DOHH2 (cell line): ENCODE measurements at regions not wholly inside any gene's neighbourhood (a gene's known extent, or its start where the extent isn't known, plus 50 kb on each side); places are given as distances from the start of the nearest gene placed in this dataset.

ENCODE experiments used
- H3F3A ChIP-seq: fragments of 200-600 bp; sonication (generic), shearing (Covaris generic); 2 replicates; pipeline ENCODE4 v1.6.0; 2016; ENCODE audit warnings: antibody characterized with exemption, mild to moderate bottlenecking; ENCODE audit not compliant: control insufficient read depth, insufficient read depth
- H3K27ac ChIP-seq: fragments of 200-600 bp; sonication (generic); 2 replicates; pipeline ENCODE4 v1.5.1; 2014; ENCODE audit warnings: low read depth, mild to moderate bottlenecking, low read length, moderate library complexity
- H3K27me3 ChIP-seq: fragments of 200-600 bp; sonication (generic); 2 replicates; pipeline ENCODE4 v1.6.1; 2014; ENCODE audit warnings: mild to moderate bottlenecking, low read length, mixed read lengths; ENCODE audit not compliant: control insufficient read depth
- H3K36me3 ChIP-seq: fragments of 200-600 bp; sonication (generic); 2 replicates; pipeline ENCODE4 v1.6.1; 2014; ENCODE audit warnings: mild to moderate bottlenecking, low read length, moderate library complexity, mixed read lengths; ENCODE audit not compliant: control insufficient read depth
- H3K4me1 ChIP-seq: fragments of 200-600 bp; sonication (generic); 2 replicates; pipeline ENCODE4 v1.6.1; 2014; ENCODE audit warnings: mild to moderate bottlenecking, low read length, mixed read lengths; ENCODE audit not compliant: control insufficient read depth
- H3K4me2 ChIP-seq: fragments of 200-600 bp; sonication (generic); 2 replicates; pipeline ENCODE4 v1.6.0; 2014; ENCODE audit warnings: mild to moderate bottlenecking, low read length, moderate library complexity
- H3K4me3 ChIP-seq: fragments of 200-600 bp; sonication (generic); 2 replicates; pipeline ENCODE4 v1.5.1; 2014; ENCODE audit warnings: mild to moderate bottlenecking, low read length, mixed read lengths
- H3K79me2 ChIP-seq: fragments of 200-600 bp; sonication (generic); 2 replicates; pipeline ENCODE4 v1.6.1; 2014; ENCODE audit warnings: mild to moderate bottlenecking, low read length, mixed read lengths; ENCODE audit not compliant: control insufficient read depth
- H3K9me2 ChIP-seq: fragments of 200-600 bp; sonication (generic); replicated peaks from 2 replicates; pipeline ENCODE4 v1.6.1; 2014; ENCODE audit warnings: mild to moderate bottlenecking, low read length, mixed read lengths; ENCODE audit not compliant: control insufficient read depth
- H3K9me3 ChIP-seq: fragments of 200-600 bp; sonication (generic); 2 replicates; pipeline ENCODE4 v1.6.1; 2014; ENCODE audit warnings: antibody characterized with exemption, low read length, mixed read lengths; ENCODE audit not compliant: control insufficient read depth, insufficient read depth
- H4K20me1 ChIP-seq: fragments of 200-600 bp; sonication (generic); 2 replicates; pipeline ENCODE4 v1.6.0; 2014; ENCODE audit warnings: low read depth, mild to moderate bottlenecking, antibody characterized with exemption, low read length, moderate library complexity; ENCODE audit not compliant: control insufficient read depth, insufficient read depth
- EZH2phosphoT487 ChIP-seq: fragments of 200-600 bp; sonication (generic); IDR thresholded peaks from 2 replicates; pipeline ENCODE4 v1.6.1; 2017; ENCODE audit warnings: borderline replicate concordance, mild to moderate bottlenecking, antibody characterized with exemption, low read length, moderate library complexity, mixed read lengths
- TF ChIP-seq, protein P1 (sequence below): fragments of 200-600 bp; sonication (generic); IDR thresholded peaks from one replicate; pipeline ENCODE4 v1.5.1; 2014; ENCODE audit warnings: antibody characterized with exemption, mild to moderate bottlenecking, low read depth, low read length; ENCODE audit not compliant: poor library complexity, severe bottlenecking

DNA sequence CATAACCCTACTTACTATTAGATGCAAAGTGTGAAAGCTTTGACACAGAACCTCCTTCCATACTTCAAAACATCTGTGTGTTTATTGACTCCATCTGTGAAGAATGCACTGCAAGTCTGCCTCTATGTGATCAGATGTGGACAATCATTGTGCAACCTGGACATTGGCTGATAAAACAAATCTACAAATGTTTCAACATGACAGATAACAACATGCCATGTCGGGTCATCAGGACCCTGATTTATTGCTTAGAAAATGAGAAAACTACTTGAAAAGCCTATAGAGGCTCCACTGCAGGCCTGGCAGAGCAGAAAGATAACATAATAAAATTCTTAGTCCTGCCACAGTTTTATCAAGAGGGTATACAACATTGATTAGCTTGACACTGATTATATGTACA is 1286.4 kb downstream of the GRIK2 start:
- no peak for TF ChIP-seq EZH2phosphoT487
- TF ChIP-seq, protein P1, sequence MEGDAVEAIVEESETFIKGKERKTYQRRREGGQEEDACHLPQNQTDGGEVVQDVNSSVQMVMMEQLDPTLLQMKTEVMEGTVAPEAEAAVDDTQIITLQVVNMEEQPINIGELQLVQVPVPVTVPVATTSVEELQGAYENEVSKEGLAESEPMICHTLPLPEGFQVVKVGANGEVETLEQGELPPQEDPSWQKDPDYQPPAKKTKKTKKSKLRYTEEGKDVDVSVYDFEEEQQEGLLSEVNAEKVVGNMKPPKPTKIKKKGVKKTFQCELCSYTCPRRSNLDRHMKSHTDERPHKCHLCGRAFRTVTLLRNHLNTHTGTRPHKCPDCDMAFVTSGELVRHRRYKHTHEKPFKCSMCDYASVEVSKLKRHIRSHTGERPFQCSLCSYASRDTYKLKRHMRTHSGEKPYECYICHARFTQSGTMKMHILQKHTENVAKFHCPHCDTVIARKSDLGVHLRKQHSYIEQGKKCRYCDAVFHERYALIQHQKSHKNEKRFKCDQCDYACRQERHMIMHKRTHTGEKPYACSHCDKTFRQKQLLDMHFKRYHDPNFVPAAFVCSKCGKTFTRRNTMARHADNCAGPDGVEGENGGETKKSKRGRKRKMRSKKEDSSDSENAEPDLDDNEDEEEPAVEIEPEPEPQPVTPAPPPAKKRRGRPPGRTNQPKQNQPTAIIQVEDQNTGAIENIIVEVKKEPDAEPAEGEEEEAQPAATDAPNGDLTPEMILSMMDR, result no peak
- no peak overlapping the region for H3K4me2 ChIP-seq
- no peaks in the 10 kb centered on the region for H3K9me3 ChIP-seq
- no peaks in the 10 kb centered on the region for H3K36me3 ChIP-seq
- no peaks in the 10 kb centered on the region for H3K79me2 ChIP-seq
- H3K4me1 ChIP-seq, result 0 out of 2 replicates have a peak, but pooled peaks cover 2% of the 10 kb centered on the region
- no peak overlapping the region for H3K4me3 ChIP-seq
- H4K20me1 ChIP-seq, result no peaks in the 10 kb centered on the region
- H3K9me2 ChIP-seq, result no peaks in the 10 kb centered on the region
- H3K27ac ChIP-seq, result no peak overlapping the region
- no peaks in the 10 kb centered on the region for H3K27me3 ChIP-seq
- H3F3A ChIP-seq, result no peaks in the 10 kb centered on the region

DNA sequence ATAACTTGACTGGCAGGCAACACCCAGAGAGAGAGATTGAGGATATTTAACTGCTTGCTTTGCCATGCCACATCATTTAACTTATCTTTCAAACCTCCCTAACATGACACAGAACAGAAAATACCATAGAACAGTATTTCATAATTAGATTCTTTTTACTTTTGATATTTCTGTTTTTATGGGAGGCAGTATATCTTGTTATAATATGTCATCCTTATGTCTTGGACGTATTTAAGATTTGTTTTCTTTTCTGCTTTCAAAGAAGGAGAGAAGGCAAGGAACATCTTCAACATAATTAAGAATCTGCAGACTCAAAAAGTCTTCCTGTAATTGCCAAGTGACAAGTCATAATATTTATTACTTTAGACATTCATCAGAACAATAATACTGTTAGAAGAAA is 1283.7 kb downstream of the GRIK2 start:
- Histone ChIP-seq H3K36me3 (no peaks in the 10 kb centered on the region), H3F3A (no peaks in the 10 kb centered on the region), H3K27me3 (no peaks in the 10 kb centered on the region), H3K4me1 (0 out of 2 replicates have a peak, but pooled peaks cover 2% of the 10 kb centered on the region), H3K9me3 (no peaks in the 10 kb centered on the region), H3K4me3 (no peak overlapping the region), H3K79me2 (no peaks in the 10 kb centered on the region), H3K27ac (no peak overlapping the region), H3K9me2 (no peaks in the 10 kb centered on the region), H3K4me2 (no peak overlapping the region), H4K20me1 (no peaks in the 10 kb centered on the region)
- TF ChIP-seq, protein P1, result no peak
- TF ChIP-seq EZH2phosphoT487, result no peak

DNA sequence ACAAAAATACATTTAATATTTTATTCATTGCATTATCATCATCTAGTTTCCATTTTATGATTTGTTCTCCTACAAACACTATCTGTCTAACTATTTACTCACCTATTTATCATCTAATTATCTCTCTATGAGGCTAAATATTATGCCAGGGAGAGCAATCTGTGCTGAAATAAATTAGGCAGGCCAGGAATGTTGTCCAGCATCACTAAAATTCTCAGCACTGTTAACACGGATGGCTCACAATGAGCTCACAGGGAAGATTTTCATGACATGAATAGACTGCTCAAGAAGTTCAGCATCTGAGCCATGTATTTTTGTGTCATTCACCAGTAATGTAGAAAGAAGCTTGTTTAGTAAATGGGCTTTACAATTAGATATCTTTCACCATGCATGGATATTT is 1277.2 kb downstream of the GRIK2 start:
- no peaks in the 10 kb centered on the region for H3F3A ChIP-seq
- H3K27ac ChIP-seq, result no peak overlapping the region
- H3K4me1 ChIP-seq, result no peaks in the 10 kb centered on the region
- H3K27me3 ChIP-seq, result no peaks in the 10 kb centered on the region
- H3K79me2 ChIP-seq, result no peaks in the 10 kb centered on the region
- no peak overlapping the region for H3K4me2 ChIP-seq
- TF ChIP-seq EZH2phosphoT487, result no peak
- TF ChIP-seq, protein P1, result no peak
- H3K9me2 ChIP-seq, result no peaks in the 10 kb centered on the region
- H3K4me3 ChIP-seq, result no peak overlapping the region
- H4K20me1 ChIP-seq, result no peaks in the 10 kb centered on the region
- no peaks in the 10 kb centered on the region for H3K36me3 ChIP-seq
- no peaks in the 10 kb centered on the region for H3K9me3 ChIP-seq

DNA sequence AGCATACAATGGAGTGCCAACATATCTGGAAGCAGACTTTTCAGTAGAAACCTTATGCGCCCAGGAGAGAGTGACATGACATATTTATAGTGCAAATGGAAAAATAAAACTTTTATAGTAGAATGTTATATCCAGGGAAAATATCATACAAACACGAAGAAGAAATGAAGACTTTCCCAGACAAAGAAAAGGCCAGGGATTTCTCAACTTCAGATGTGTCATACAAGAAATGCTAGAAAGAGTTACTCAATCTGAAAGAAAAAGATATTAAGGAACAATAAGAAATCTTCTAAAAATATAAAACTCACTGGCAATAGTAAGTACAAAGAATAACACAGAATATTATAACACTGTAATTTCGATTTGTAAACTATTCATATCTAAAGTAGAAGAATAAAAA is 1269.3 kb downstream of the GRIK2 start:
- Histone ChIP-seq H3K27ac (no peak overlapping the region), H3K9me2 (no peaks in the 10 kb centered on the region), H3K9me3 (no peaks in the 10 kb centered on the region), H3K36me3 (no peaks in the 10 kb centered on the region), H3F3A (no peaks in the 10 kb centered on the region), H4K20me1 (no peaks in the 10 kb centered on the region), H3K4me2 (no peak overlapping the region), H3K4me3 (no peak overlapping the region), H3K79me2 (no peaks in the 10 kb centered on the region), H3K27me3 (no peaks in the 10 kb centered on the region), H3K4me1 (no peaks in the 10 kb centered on the region)
- TF ChIP-seq, protein P1, result no peak
- no peak for TF ChIP-seq EZH2phosphoT487
